H1 (cell line): ENCODE measurements at regions not wholly inside any gene's neighbourhood (a gene's known extent, or its start where the extent isn't known, plus 50 kb on each side); places are given as distances from the start of the nearest gene placed in this dataset.

Source experiments
- CTCF ChIA-PET: fragments of 300-600 bp; sonication (Branson Sonifier 250); formaldehyde crosslinking; loops from one replicate; lab custom pipeline; 2021; ENCODE audit not compliant: partially characterized antibody; lab: Charles Lee
- POLR2A ChIA-PET: fragments of 300-600 bp; sonication (Branson Sonifier 250); formaldehyde crosslinking; loops from one replicate; lab custom pipeline; 2021; ENCODE audit warnings: inconsistent platforms; ENCODE audit not compliant: partially characterized antibody; lab: Charles Lee
- DNase-seq, 2 experiments: peaks; one replicate each; pipeline versions ENCODE4 v3.0.0 to v3.0.0-alpha.2; 2010 to 2022; ENCODE audit warnings: low spot score in 2 of 2, low read depth in 1 of 2, mixed read lengths in 1 of 2
- FAIRE-seq: peaks from 2 replicates; lab custom pipeline; 2011; peaks lifted over from hg19 to GRCh38; lab: Jason Lieb, UNC
- H2AFZ ChIP-seq: 2 replicates; pipeline ENCODE4 v1.8.1; 2012; ENCODE audit warnings: low read length, inconsistent platforms
- H2AK5ac ChIP-seq: 2 replicates; pipeline ENCODE4 v1.6.1; 2013; ENCODE audit warnings: low read depth, low read length
- H2BK120ac ChIP-seq: replicated peaks from 2 replicates; pipeline ENCODE3; 2013; ENCODE audit warnings: low read depth, low read length, inconsistent platforms
- H2BK12ac ChIP-seq: 2 replicates; pipeline ENCODE4 v1.6.1; 2013; ENCODE audit warnings: low read depth, low read length
- H2BK15ac ChIP-seq: 2 replicates; pipeline ENCODE4 v1.6.1; 2013; ENCODE audit warnings: low read length
- H2BK20ac ChIP-seq: 2 replicates; pipeline ENCODE4 v1.6.1; 2013; ENCODE audit warnings: low read length
- H2BK5ac ChIP-seq: 2 replicates; pipeline ENCODE4 v1.6.1; 2013; ENCODE audit warnings: low read depth, low read length
- H3K14ac ChIP-seq: 2 replicates; pipeline ENCODE4 v1.6.1; 2013; ENCODE audit warnings: inconsistent platforms; ENCODE audit not compliant: insufficient read length
- H3K18ac ChIP-seq: 2 replicates; pipeline ENCODE4 v1.6.1; 2013; ENCODE audit warnings: low read length; ENCODE audit errors: extremely low read depth
- H3K23ac ChIP-seq: 2 replicates; pipeline ENCODE4 v1.6.1; 2013; ENCODE audit warnings: inconsistent platforms; ENCODE audit not compliant: insufficient read length
- H3K23me2 ChIP-seq: 2 replicates; pipeline ENCODE4 v1.6.1; 2013; ENCODE audit warnings: low read depth, low read length
- H3K27ac ChIP-seq: 2 replicates; pipeline ENCODE4 v1.6.1; 2011; ENCODE audit warnings: low read depth, low read length, inconsistent platforms
- H3K27me3 ChIP-seq, 4 experiments: replicated peaks in 1 of 4; 1 replicate in 1 of 4; 2 replicates in 3 of 4; pipeline versions ENCODE4 v1.6.1 to v1.8.1; 2011 to 2013; ENCODE audit warnings: low read length in 3 of 4, mild to moderate bottlenecking in 3 of 4, inconsistent platforms in 2 of 4, mixed read lengths in 2 of 4, moderate library complexity in 1 of 4; ENCODE audit not compliant: control insufficient read depth in 3 of 4, insufficient read depth in 3 of 4; ENCODE audit errors: extremely low read depth in 1 of 4
- H3K36me3 ChIP-seq, 4 experiments: 2 replicates each; pipeline versions ENCODE4 v1.6.1 to v1.8.1; 2011 to 2013; ENCODE audit warnings: mild to moderate bottlenecking in 4 of 4, low read length in 3 of 4, moderate library complexity in 2 of 4, control low read depth in 1 of 4, inconsistent platforms in 1 of 4; ENCODE audit not compliant: insufficient read depth in 4 of 4, control insufficient read depth in 2 of 4
- H3K4ac ChIP-seq: replicated peaks from 2 replicates; pipeline ENCODE3; 2013; ENCODE audit warnings: low read length, low read depth, mixed read lengths, inconsistent platforms; ENCODE audit not compliant: insufficient read length
- H3K4me1 ChIP-seq, 4 experiments: replicated peaks in 1 of 4; 1 replicate in 1 of 4; 2 replicates in 3 of 4; pipeline versions ENCODE4 v1.6.1 to v1.8.1; 2011 to 2013; ENCODE audit warnings: low read length in 3 of 4, inconsistent platforms in 2 of 4, mixed read lengths in 1 of 4; ENCODE audit not compliant: insufficient read depth in 4 of 4, control insufficient read depth in 3 of 4
- H3K4me2 ChIP-seq, 2 experiments: 2 replicates each; pipeline versions ENCODE4 v1.6.1 to v1.8.1; 2011 to 2013; ENCODE audit warnings: low read depth in 2 of 2, low read length in 2 of 2, control low read depth in 1 of 2, inconsistent platforms in 1 of 2, mild to moderate bottlenecking in 1 of 2; ENCODE audit not compliant: insufficient read depth in 1 of 2
- H3K4me3 ChIP-seq, 4 experiments: fragments of 200-600, 300-600 bp in 1 of 4; sonication (generic), shearing (Covaris generic), sonication (Bioruptor Twin) in 1 of 4; 2 replicates each; pipeline versions ENCODE4 v1.5.1 to v1.8.1; 2011 to 2016; ENCODE audit warnings: low read length in 4 of 4, low read depth in 3 of 4, control low read depth in 2 of 4, inconsistent platforms in 2 of 4, mild to moderate bottlenecking in 2 of 4, mixed read lengths in 1 of 4, moderate library complexity in 1 of 4; ENCODE audit not compliant: insufficient read depth in 2 of 4; ENCODE audit errors: extremely low read depth in 1 of 4
- H3K56ac ChIP-seq: replicated peaks from 2 replicates; pipeline ENCODE3; 2013; ENCODE audit warnings: low read depth, mild to moderate bottlenecking, mixed read lengths, low read length, inconsistent platforms; ENCODE audit not compliant: insufficient read length
- H3K79me1 ChIP-seq: 2 replicates; pipeline ENCODE4 v1.6.1; 2013; ENCODE audit warnings: low read depth, low read length, control low read depth
- H3K79me2 ChIP-seq, 2 experiments: 2 replicates each; pipeline versions ENCODE4 v1.6.1 to v1.8.1; 2012 to 2013; ENCODE audit warnings: low read length in 2 of 2, mild to moderate bottlenecking in 2 of 2, inconsistent platforms in 1 of 2; ENCODE audit not compliant: insufficient read depth in 2 of 2, control insufficient read depth in 1 of 2
- H3K9ac ChIP-seq, 4 experiments: replicated peaks in 1 of 4; 1 replicate in 1 of 4; 2 replicates in 3 of 4; pipeline versions ENCODE4 v1.6.1 to v1.8.1; 2011 to 2013; ENCODE audit warnings: low read depth in 3 of 4, low read length in 3 of 4, control low read depth in 2 of 4, mild to moderate bottlenecking in 2 of 4, moderate library complexity in 2 of 4, inconsistent platforms in 1 of 4; ENCODE audit errors: extremely low read depth in 1 of 4
- H3K9me3 ChIP-seq, 2 experiments: 2 replicates each; pipeline versions ENCODE4 v1.6.1 to v1.8.1; 2012 to 2013; ENCODE audit warnings: mild to moderate bottlenecking in 2 of 2, moderate library complexity in 2 of 2, control low read depth in 1 of 2, inconsistent platforms in 1 of 2, low read depth in 1 of 2, low read length in 1 of 2, mixed read lengths in 1 of 2; ENCODE audit not compliant: insufficient read depth in 2 of 2
- H4K20me1 ChIP-seq, 2 experiments: replicated peaks in 1 of 2; 2 replicates each; pipeline versions ENCODE3 to v1.8.1; 2011 to 2013; ENCODE audit warnings: inconsistent platforms in 2 of 2, low read length in 2 of 2, mild to moderate bottlenecking in 1 of 2; ENCODE audit not compliant: insufficient read depth in 2 of 2, control insufficient read depth in 1 of 2
- H4K5ac ChIP-seq: 2 replicates; pipeline ENCODE4 v1.6.1; 2013; ENCODE audit warnings: low read length, low read depth, mixed read lengths, inconsistent platforms; ENCODE audit not compliant: insufficient read length
- H4K8ac ChIP-seq: 2 replicates; pipeline ENCODE4 v1.8.0; 2013; ENCODE audit warnings: mild to moderate bottlenecking, moderate library complexity, low read length, inconsistent platforms; ENCODE audit not compliant: insufficient read depth; ENCODE audit errors: extremely low read depth
- H4K91ac ChIP-seq: replicated peaks from 2 replicates; pipeline ENCODE3; 2013; ENCODE audit warnings: low read length, mixed read lengths, inconsistent platforms; ENCODE audit not compliant: insufficient read length
- BRCA1 ChIP-seq: IDR thresholded peaks from 2 replicates; pipeline ENCODE4 v1.6.1; 2012; ENCODE audit warnings: low read depth, low read length, improper control_type of control experiment
- CBX8 ChIP-seq: fragments of 300-800, 300-1000 bp; sonication (generic); IDR thresholded peaks from 2 replicates; pipeline ENCODE4 v1.7.1; 2016; ENCODE audit warnings: low read depth, low read length, borderline replicate concordance
- JUND ChIP-seq: IDR thresholded peaks from 2 replicates; pipeline ENCODE4 v1.6.1; 2011; ENCODE audit warnings: mild to moderate bottlenecking, improper control_type of control experiment, low read length
- RXRA ChIP-seq: IDR thresholded peaks from 2 replicates; pipeline ENCODE4 v1.6.1; 2011; ENCODE audit warnings: low read depth, mild to moderate bottlenecking, low read length, moderate library complexity; ENCODE audit not compliant: insufficient read depth
- SP1 ChIP-seq: IDR thresholded peaks from 2 replicates; pipeline ENCODE4 v1.6.1; 2011; ENCODE audit warnings: low read depth, low read length
- TCF12 ChIP-seq: IDR thresholded peaks from 2 replicates; pipeline ENCODE4 v1.6.1; 2011; ENCODE audit warnings: low read depth, mild to moderate bottlenecking, low read length
- YY1 ChIP-seq: IDR thresholded peaks from 2 replicates; pipeline ENCODE4 v1.6.1; 2011; ENCODE audit warnings: low read depth, mild to moderate bottlenecking, low read length
- WGBS, 2 experiments: shearing (Covaris generic) in 1 of 2; methylation state at CpG; one replicate each; pipeline versions ENCODE4 v1.1.6 to v1.1.7; 2013 to 2015; ENCODE audit warnings: low lambda C conversion rate in 2 of 2, mixed read lengths in 2 of 2, inconsistent platforms in 1 of 2, low coverage in 1 of 2, missing lambda C conversion rate in 1 of 2; ENCODE audit not compliant: insufficient replicate concordance in 2 of 2, insufficient coverage in 1 of 2, insufficient read length in 1 of 2; ENCODE audit errors: extremely low coverage in 1 of 2, missing lambda C conversion rate in 1 of 2; 5-methylcytosine and 5-hydroxymethylcytosine counted together
- TF ChIP-seq, protein P1 (sequence below), 3 experiments: IDR thresholded peaks; 1 replicate in 2 of 3; 2 replicates in 1 of 3; pipeline versions ENCODE4 v1.5.1 to v1.6.1; 2011; ENCODE audit warnings: low read length in 3 of 3, mild to moderate bottlenecking in 3 of 3, inconsistent platforms in 2 of 3, low read depth in 1 of 3, moderate library complexity in 1 of 3; ENCODE audit not compliant: insufficient read depth in 1 of 3; ENCODE audit errors: control extremely low read depth in 1 of 3
- TF ChIP-seq, protein P2 (sequence below): IDR thresholded peaks from 2 replicates; pipeline ENCODE4 v1.6.1; 2011; ENCODE audit warnings: low read depth, mild to moderate bottlenecking, low read length; ENCODE audit not compliant: insufficient read depth

DNA sequence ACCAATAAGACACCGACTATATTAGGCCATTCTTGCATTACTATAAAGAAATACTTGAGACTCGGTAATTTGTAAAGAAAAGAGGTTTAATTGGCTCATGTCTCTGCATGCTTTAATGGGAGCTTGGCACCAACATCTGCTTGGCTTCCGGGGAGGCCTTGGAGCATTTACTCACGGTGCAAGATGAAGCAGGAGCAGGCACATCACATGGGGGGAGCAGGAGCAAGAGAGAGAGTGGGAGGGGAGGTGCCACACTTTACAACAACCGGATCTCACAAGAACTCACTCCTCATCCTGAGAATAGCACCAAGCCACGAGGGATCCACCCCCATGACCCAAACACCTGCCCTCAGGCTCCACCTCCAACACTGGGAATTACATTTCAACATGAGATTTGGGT, 224.8 kb downstream of the KLF5 start:
- WGBS, 2 experiments = 89% methylated on average over 6 of the region's 6 CpGs; no CpG with 5 or more reads in 1 of the 2 experiments
- Histone ChIP-seq H3K79me2 (no peaks in the 10 kb centered on the region), H2BK5ac (no peak overlapping the region), H3K23me2 (no peaks in the 10 kb centered on the region), H2BK15ac (no peak overlapping the region), H3K4ac (no peak overlapping the region), H2BK20ac (no peak overlapping the region), H3K36me3 (no peaks in the 10 kb centered on the region), H3K23ac (no peak overlapping the region), H3K9me3 (no peaks in the 10 kb centered on the region), H3K18ac (no peak overlapping the region), H3K79me1 (no peaks in the 10 kb centered on the region), H2BK12ac (no peak overlapping the region), H3K27me3 (no peaks in the 10 kb centered on the region), H3K4me1 (no peaks in the 10 kb centered on the region), H4K20me1 (no peaks in the 10 kb centered on the region), H2BK120ac (no peak overlapping the region), H2AFZ (no peak overlapping the region), H3K14ac (no peak overlapping the region), H3K4me2 (no peak overlapping the region), H4K8ac (no peak overlapping the region), H3K56ac (no peak overlapping the region), H2AK5ac (no peak overlapping the region), H4K5ac (no peak overlapping the region), H3K4me3 (no peak overlapping the region), H3K27ac (no peak overlapping the region), H3K9ac (no peak overlapping the region), H4K91ac (no peak overlapping the region)
- FAIRE-seq (no peak), DNase-seq (no peak)
- TF ChIP-seq YY1 = no peak
- TF ChIP-seq, protein P1, sequence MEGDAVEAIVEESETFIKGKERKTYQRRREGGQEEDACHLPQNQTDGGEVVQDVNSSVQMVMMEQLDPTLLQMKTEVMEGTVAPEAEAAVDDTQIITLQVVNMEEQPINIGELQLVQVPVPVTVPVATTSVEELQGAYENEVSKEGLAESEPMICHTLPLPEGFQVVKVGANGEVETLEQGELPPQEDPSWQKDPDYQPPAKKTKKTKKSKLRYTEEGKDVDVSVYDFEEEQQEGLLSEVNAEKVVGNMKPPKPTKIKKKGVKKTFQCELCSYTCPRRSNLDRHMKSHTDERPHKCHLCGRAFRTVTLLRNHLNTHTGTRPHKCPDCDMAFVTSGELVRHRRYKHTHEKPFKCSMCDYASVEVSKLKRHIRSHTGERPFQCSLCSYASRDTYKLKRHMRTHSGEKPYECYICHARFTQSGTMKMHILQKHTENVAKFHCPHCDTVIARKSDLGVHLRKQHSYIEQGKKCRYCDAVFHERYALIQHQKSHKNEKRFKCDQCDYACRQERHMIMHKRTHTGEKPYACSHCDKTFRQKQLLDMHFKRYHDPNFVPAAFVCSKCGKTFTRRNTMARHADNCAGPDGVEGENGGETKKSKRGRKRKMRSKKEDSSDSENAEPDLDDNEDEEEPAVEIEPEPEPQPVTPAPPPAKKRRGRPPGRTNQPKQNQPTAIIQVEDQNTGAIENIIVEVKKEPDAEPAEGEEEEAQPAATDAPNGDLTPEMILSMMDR (IDR thresholded peaks at IDR 0.05; ENCODE audit: control extremely low read depth in 1 of 3, insufficient read depth in 1 of 3, low read depth in 1 of 3, low read length in 3 of 3) = no peak
- no peak for TF ChIP-seq SP1
- TF ChIP-seq, protein P2, sequence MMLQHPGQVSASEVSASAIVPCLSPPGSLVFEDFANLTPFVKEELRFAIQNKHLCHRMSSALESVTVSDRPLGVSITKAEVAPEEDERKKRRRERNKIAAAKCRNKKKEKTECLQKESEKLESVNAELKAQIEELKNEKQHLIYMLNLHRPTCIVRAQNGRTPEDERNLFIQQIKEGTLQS = no peak
- no peak for TF ChIP-seq CBX8
- TF ChIP-seq BRCA1 = no peak
- TF ChIP-seq RXRA = no peak
- TF ChIP-seq TCF12 = no peak
- no peak for TF ChIP-seq JUND
- POLR2A ChIA-PET = no interaction called here
- CTCF ChIA-PET = interaction anchor here (3.1 kb wide), 1 partner anchor 19 kb away, joined by 11 read pairs; no protein-coding TSS in a partner anchor
